GM23338 (cell line): ENCODE measurements at regions not wholly inside any gene's neighbourhood (a gene's known extent, or its start where the extent isn't known, plus 50 kb on each side); places are given as distances from the start of the nearest gene placed in this dataset.

Source experiments
- ATAC-seq: fragments of 200-7000 bp; cut with Tn5 transposase; 3 replicates; pipeline ENCODE4 v1.9.1; 2020
- DNase-seq: peaks from one replicate; pipeline ENCODE4 v3.0.0-alpha.2; 2015; ENCODE audit warnings: low spot score
- H2AFZ ChIP-seq: fragments of 200-600 bp; sonication (generic); 2 replicates; pipeline ENCODE4 v1.8.0; 2016; ENCODE audit warnings: antibody characterized with exemption, mild to moderate bottlenecking, moderate library complexity
- H3F3A ChIP-seq: fragments of 200-600 bp; sonication (generic); replicated peaks from 2 replicates; pipeline ENCODE4 v1.8.0; 2017; ENCODE audit warnings: antibody characterized with exemption, mixed run types, low read depth
- H3K27ac ChIP-seq: fragments of 200-600 bp; sonication (generic); 2 replicates; pipeline ENCODE4 v1.6.1; 2016; ENCODE audit warnings: low read depth
- H3K27me3 ChIP-seq: fragments of 200-600 bp; sonication (generic); 2 replicates; pipeline ENCODE4 v1.8.0; 2016; ENCODE audit warnings: mild to moderate bottlenecking, mixed run types, moderate library complexity; ENCODE audit not compliant: insufficient read depth
- H3K36me3 ChIP-seq: fragments of 200-600 bp; sonication (generic); 2 replicates; pipeline ENCODE4 v1.8.0; 2016; ENCODE audit warnings: mild to moderate bottlenecking; ENCODE audit not compliant: insufficient read depth
- H3K4me1 ChIP-seq: fragments of 200-600 bp; sonication (generic); 2 replicates; pipeline ENCODE4 v1.8.0; 2016; ENCODE audit warnings: mild to moderate bottlenecking, moderate library complexity; ENCODE audit not compliant: insufficient read depth
- H3K4me2 ChIP-seq: fragments of 200-600 bp; sonication (generic); 2 replicates; pipeline ENCODE4 v1.7.1; 2017; ENCODE audit warnings: mixed run types
- H3K4me3 ChIP-seq: fragments of 200-600 bp; sonication (generic); 2 replicates; pipeline ENCODE4 v1.6.1; 2016; ENCODE audit warnings: mixed run types
- H3K79me2 ChIP-seq: fragments of 200-600 bp; sonication (generic); replicated peaks from 2 replicates; pipeline ENCODE4 v1.8.0; 2017; ENCODE audit warnings: mild to moderate bottlenecking; ENCODE audit not compliant: insufficient read depth
- H3K9me2 ChIP-seq: fragments of 200-600 bp; sonication (generic); 2 replicates; pipeline ENCODE4 v1.8.0; 2017; ENCODE audit not compliant: insufficient read depth
- H4K20me1 ChIP-seq: fragments of 200-600 bp; sonication (generic); replicated peaks from 2 replicates; pipeline ENCODE4 v1.8.0; 2017; ENCODE audit warnings: mild to moderate bottlenecking; ENCODE audit not compliant: insufficient read depth
- H3K27ac Mint-ChIP-seq: 2 replicates; pipeline ENCODE4 v1.8.0; 2020; ENCODE audit warnings: inconsistent platforms, mild to moderate bottlenecking, moderate library complexity, mixed read lengths
- H3K27me3 Mint-ChIP-seq: 3 replicates; pipeline ENCODE4 v1.8.0; 2022; ENCODE audit warnings: low read depth, mild to moderate bottlenecking, moderate library complexity, mixed read lengths, inconsistent platforms; ENCODE audit not compliant: insufficient read depth, poor library complexity
- H3K36me3 Mint-ChIP-seq: 3 replicates; pipeline ENCODE4 v1.8.0; 2021; ENCODE audit warnings: low read depth, mild to moderate bottlenecking, inconsistent platforms, moderate library complexity, mixed read lengths
- H3K4me1 Mint-ChIP-seq: 3 replicates; pipeline ENCODE4 v1.8.0; 2020; ENCODE audit warnings: mild to moderate bottlenecking, inconsistent platforms, mixed read lengths
- H3K4me3 Mint-ChIP-seq: 3 replicates; pipeline ENCODE4 v1.8.0; 2021; ENCODE audit warnings: moderate library complexity, mild to moderate bottlenecking, inconsistent platforms, mixed read lengths
- H3K9me3 Mint-ChIP-seq: 3 replicates; pipeline ENCODE4 v1.8.0; 2020; ENCODE audit warnings: moderate library complexity, mild to moderate bottlenecking, inconsistent platforms, mixed read lengths
- CREB1 ChIP-seq: fragments of 250-450 bp; sonication (Bioruptor Pico); IDR thresholded peaks from 2 replicates; pipeline ENCODE4 v1.5.0; 2020; ENCODE audit warnings: low read depth, mild to moderate bottlenecking, moderate library complexity
- CTCF ChIP-seq, 2 experiments: fragments of 200-600 bp in 1 of 2; sonication (generic) in 1 of 2; conservative IDR thresholded peaks; 2 replicates each; pipeline versions ENCODE4 v1.5.1 to v1.6.1; 2016 to 2017; ENCODE audit warnings: antibody characterized with exemption in 2 of 2, low read depth in 2 of 2, mild to moderate bottlenecking in 2 of 2, moderate library complexity in 1 of 2
- ETS1 ChIP-seq: IDR thresholded peaks from 2 replicates; pipeline ENCODE4 v1.6.1; 2016; ENCODE audit warnings: antibody characterized with exemption
- POLR2AphosphoS5 ChIP-seq: IDR thresholded peaks from 2 replicates; pipeline ENCODE4 v1.6.1; 2016; ENCODE audit warnings: antibody characterized with exemption, low read depth
- REST ChIP-seq: IDR thresholded peaks from one replicate; pipeline ENCODE4 v1.6.1; 2018; ENCODE audit warnings: antibody characterized with exemption; ENCODE audit not compliant: unreplicated experiment
- STAT1 ChIP-seq: IDR thresholded peaks from one replicate; pipeline ENCODE4 v1.6.1; 2016; ENCODE audit warnings: antibody characterized with exemption; ENCODE audit not compliant: unreplicated experiment
- ZNF114 ChIP-seq: fragments of 250-450 bp; sonication (Bioruptor Pico); IDR thresholded peaks from 2 replicates; pipeline ENCODE4 v1.5.0; 2020; ENCODE audit warnings: mild to moderate bottlenecking, moderate library complexity
- ZNF462 ChIP-seq: fragments of 250-450 bp; sonication (Bioruptor Pico); IDR thresholded peaks from 2 replicates; pipeline ENCODE4 v1.5.0; 2020; ENCODE audit warnings: mild to moderate bottlenecking, moderate library complexity

- no peak for TF ChIP-seq POLR2AphosphoS5
- no peak for TF ChIP-seq ZNF462 (CRISPR knock-in tag)
- TF ChIP-seq ETS1, result no peak
- TF ChIP-seq ZNF114 (CRISPR knock-in tag), result no peak
- no peak for TF ChIP-seq CTCF (conservative IDR thresholded peaks at IDR 0.05; ENCODE audit: low read depth in 2 of 2)
These were observed 61.6 kb downstream of the CCDC71L start (continued) for GRCh38 chr7:106599343-106599698.

- H3K27ac ChIP-seq, result no peak overlapping the region
- no peaks in the 10 kb centered on the region for H3K27me3 Mint-ChIP-seq
- H3K27me3 ChIP-seq, result no peaks in the 10 kb centered on the region
- 0 out of 2 replicates have a peak overlapping the region, but pooled peaks have one; percentile 58 for H3K4me2 ChIP-seq
- H3K4me1 Mint-ChIP-seq, result no peaks in the 10 kb centered on the region
- no peaks in the 10 kb centered on the region for H4K20me1 ChIP-seq
- peak overlapping the region; percentile 61 for H3K4me3 Mint-ChIP-seq
- no peak overlapping the region for H3K27ac Mint-ChIP-seq
- no peaks in the 10 kb centered on the region for H3K9me3 Mint-ChIP-seq
- no peaks in the 10 kb centered on the region for H3K36me3 ChIP-seq
- peak; percentile 98 for ATAC-seq
- H3K4me3 ChIP-seq, result no peak overlapping the region
- no peaks in the 10 kb centered on the region for H3K79me2 ChIP-seq
- peaks cover 14% of the 10 kb centered on the region for H3K9me2 ChIP-seq
- H2AFZ ChIP-seq, result peak overlapping the region; percentile 48
- TF ChIP-seq STAT1, result no peak
- TF ChIP-seq REST, result no peak
- TF ChIP-seq ETS1, result peak; percentile 75; the same call in 1 of the 2 replicates
- no peak for TF ChIP-seq CREB1 (CRISPR knock-in tag)
- H3F3A ChIP-seq, result no peaks in the 10 kb centered on the region
- peaks cover 9% of the 10 kb centered on the region for H3K4me1 ChIP-seq
- H3K36me3 Mint-ChIP-seq, result no peaks in the 10 kb centered on the region
- DNase-seq, result peak; percentile 85
These were observed 62.2 kb downstream of the CCDC71L start for GRCh38 chr7:106598663-106599342.
